Vagina (tissue), 2 donors: ENCODE measurements at regions not wholly inside any gene's neighbourhood (a gene's known extent, or its start where the extent isn't known, plus 50 kb on each side); places are given as distances from the start of the nearest gene placed in this dataset.

Experiments used
- DNase-seq, 2 donors: peaks; one replicate each; pipeline ENCODE4 v3.0.0-alpha.2; 2017; ENCODE audit errors: extremely low spot score in 2 of 2
- H3K27ac ChIP-seq: fragments of 200-600 bp; sonication (generic); one replicate; pipeline ENCODE4 v1.5.1; 2019
- H3K27me3 ChIP-seq: fragments of 200-600 bp; sonication (generic); one replicate; pipeline ENCODE4 v1.5.1; 2019
- H3K36me3 ChIP-seq, 2 donors: fragments of 200-600 bp; sonication (generic); one replicate each; pipeline ENCODE4 v1.5.1; 2017 to 2019
- H3K4me1 ChIP-seq: fragments of 200-600 bp; sonication (generic); one replicate; pipeline ENCODE4 v1.5.1; 2019
- H3K4me3 ChIP-seq, 2 donors: fragments of 200-600 bp; sonication (generic); 1 replicate in 1 of 2; 2 replicates in 1 of 2; pipeline ENCODE4 v1.5.1; 2016 to 2019
- H3K9me3 ChIP-seq: fragments of 200-600 bp; sonication (generic); one replicate; pipeline ENCODE4 v1.5.1; 2019
- POLR2A ChIP-seq, 2 donors: fragments of 450-650 bp; IDR thresholded peaks; one replicate each; pipeline ENCODE4 v1.6.1; 2017; ENCODE audit warnings: antibody characterized with exemption in 2 of 2, mild to moderate bottlenecking in 2 of 2, moderate library complexity in 2 of 2
- POLR2AphosphoS5 ChIP-seq, 2 donors: sonication (generic); formaldehyde crosslinking; IDR thresholded peaks; one replicate each; pipeline ENCODE4 v1.9.0; 2017; ENCODE audit warnings: antibody characterized with exemption in 2 of 2, mild to moderate bottlenecking in 2 of 2, low read depth in 1 of 2; ENCODE audit not compliant: insufficient read depth in 1 of 2
- intact Hi-C: fragments of 100-400 bp; cut with DNase I; formaldehyde crosslinking; loops from one replicate; pipeline ENCODE4 v1.15.1; 2023
- TF ChIP-seq, protein P1 (sequence below), 3 experiments: fragments of 450-650 bp in 2 of 3; fragments of 200-600 bp in 1 of 3; sonication (generic) in 1 of 3; IDR thresholded peaks; one replicate each; pipeline ENCODE4 v1.5.1; 2017 to 2019; ENCODE audit warnings: antibody characterized with exemption in 3 of 3, mild to moderate bottlenecking in 2 of 3, moderate library complexity in 2 of 3

DNA sequence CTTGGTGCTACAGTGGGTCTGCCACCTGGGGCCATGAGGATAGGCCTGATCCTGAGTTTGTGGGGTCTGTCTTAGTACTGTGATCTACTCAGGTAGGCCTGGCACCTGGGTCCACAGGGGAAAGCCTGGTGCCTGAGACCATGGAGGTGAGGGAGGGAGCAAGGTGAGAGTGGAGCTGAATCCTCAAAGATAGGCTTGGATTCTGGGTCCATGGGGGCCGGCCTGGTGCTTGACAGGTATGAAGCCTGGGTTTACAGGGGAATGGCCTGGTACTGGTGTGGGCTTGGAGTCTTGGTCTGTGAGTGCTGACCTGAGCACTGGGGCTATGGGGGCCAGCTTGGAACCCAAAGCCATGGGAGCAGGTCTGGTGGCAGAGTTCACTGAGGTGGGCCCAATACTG, 439.2 kb upstream of the SMARCA2 start:
- Histone ChIP-seq H3K9me3 (no peaks in the 10 kb centered on the region), H3K27ac (no peak overlapping the region), H3K36me3 (no peaks in the 10 kb centered on the region), H3K4me1 (no peaks in the 10 kb centered on the region), H3K4me3 (no peak overlapping the region), H3K27me3 (no peaks in the 10 kb centered on the region)
- intact Hi-C loops = no loop called here
- no peak for DNase-seq
- TF ChIP-seq, protein P1, sequence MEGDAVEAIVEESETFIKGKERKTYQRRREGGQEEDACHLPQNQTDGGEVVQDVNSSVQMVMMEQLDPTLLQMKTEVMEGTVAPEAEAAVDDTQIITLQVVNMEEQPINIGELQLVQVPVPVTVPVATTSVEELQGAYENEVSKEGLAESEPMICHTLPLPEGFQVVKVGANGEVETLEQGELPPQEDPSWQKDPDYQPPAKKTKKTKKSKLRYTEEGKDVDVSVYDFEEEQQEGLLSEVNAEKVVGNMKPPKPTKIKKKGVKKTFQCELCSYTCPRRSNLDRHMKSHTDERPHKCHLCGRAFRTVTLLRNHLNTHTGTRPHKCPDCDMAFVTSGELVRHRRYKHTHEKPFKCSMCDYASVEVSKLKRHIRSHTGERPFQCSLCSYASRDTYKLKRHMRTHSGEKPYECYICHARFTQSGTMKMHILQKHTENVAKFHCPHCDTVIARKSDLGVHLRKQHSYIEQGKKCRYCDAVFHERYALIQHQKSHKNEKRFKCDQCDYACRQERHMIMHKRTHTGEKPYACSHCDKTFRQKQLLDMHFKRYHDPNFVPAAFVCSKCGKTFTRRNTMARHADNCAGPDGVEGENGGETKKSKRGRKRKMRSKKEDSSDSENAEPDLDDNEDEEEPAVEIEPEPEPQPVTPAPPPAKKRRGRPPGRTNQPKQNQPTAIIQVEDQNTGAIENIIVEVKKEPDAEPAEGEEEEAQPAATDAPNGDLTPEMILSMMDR (IDR thresholded peaks at IDR 0.05) = no peak
- TF ChIP-seq POLR2A (IDR thresholded peaks at IDR 0.05) = no peak
- no peak for TF ChIP-seq POLR2AphosphoS5 (IDR thresholded peaks at IDR 0.05; ENCODE audit: insufficient read depth in 1 of 2, low read depth in 1 of 2)

DNA sequence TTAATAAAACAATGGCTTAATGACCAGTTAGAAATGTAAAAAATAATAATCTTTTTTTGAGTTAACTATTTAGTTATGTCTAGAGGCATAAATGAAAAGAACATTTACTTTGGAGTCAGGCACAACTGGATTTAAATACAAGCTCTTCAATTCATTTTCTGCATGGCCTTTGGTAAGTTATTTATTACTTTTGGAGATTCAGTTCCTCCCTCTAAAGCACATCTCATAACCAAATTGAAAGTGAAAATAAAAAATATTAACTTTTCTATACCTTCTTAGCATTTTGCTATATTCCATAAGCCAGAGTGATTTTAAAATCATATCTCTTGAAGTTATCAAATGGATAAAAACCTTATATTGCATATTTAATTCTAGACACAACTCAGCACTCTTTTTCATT, 434.9 kb upstream of the SMARCA2 start:
- no peaks in the 10 kb centered on the region for H3K36me3 ChIP-seq
- no peaks in the 10 kb centered on the region for H3K9me3 ChIP-seq
- no peak for DNase-seq
- no peak overlapping the region for H3K4me3 ChIP-seq
- intact Hi-C loops = no loop called here
- no peak for TF ChIP-seq POLR2AphosphoS5 (IDR thresholded peaks at IDR 0.05; ENCODE audit: insufficient read depth in 1 of 2, low read depth in 1 of 2)
- no peak for TF ChIP-seq POLR2A (IDR thresholded peaks at IDR 0.05)
- TF ChIP-seq, protein P1 (IDR thresholded peaks at IDR 0.05) = no peak
- no peak overlapping the region for H3K27ac ChIP-seq
- H3K4me1 ChIP-seq = no peaks in the 10 kb centered on the region
- no peaks in the 10 kb centered on the region for H3K27me3 ChIP-seq

DNA sequence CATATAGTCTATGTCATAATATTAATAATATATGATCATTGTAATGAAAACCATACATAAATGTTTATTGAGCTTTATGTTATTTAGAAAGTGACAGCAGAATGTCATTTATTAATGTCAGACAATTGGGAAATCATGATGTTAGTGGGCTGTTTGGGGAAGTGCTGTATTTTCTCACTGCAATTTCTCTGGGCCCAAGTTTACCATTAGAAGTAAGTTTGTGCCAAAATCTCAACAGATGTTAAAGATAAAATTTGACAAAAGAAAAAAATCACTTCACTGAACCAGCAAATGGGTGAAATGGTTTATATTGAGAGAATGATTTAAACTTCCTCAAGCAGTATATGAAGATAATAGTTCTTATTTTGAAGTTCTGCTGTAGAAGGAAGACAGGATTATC, 433.2 kb upstream of the SMARCA2 start:
- H3K4me1 ChIP-seq = no peaks in the 10 kb centered on the region
- H3K4me3 ChIP-seq = no peak overlapping the region
- no peaks in the 10 kb centered on the region for H3K9me3 ChIP-seq
- intact Hi-C loops = no loop called here
- no peaks in the 10 kb centered on the region for H3K36me3 ChIP-seq
- H3K27me3 ChIP-seq = no peaks in the 10 kb centered on the region
- no peak for DNase-seq
- no peak overlapping the region for H3K27ac ChIP-seq
- no peak for TF ChIP-seq POLR2A (IDR thresholded peaks at IDR 0.05)
- TF ChIP-seq, protein P1 (IDR thresholded peaks at IDR 0.05) = no peak
- TF ChIP-seq POLR2AphosphoS5 (IDR thresholded peaks at IDR 0.05; ENCODE audit: insufficient read depth in 1 of 2, low read depth in 1 of 2) = no peak

DNA sequence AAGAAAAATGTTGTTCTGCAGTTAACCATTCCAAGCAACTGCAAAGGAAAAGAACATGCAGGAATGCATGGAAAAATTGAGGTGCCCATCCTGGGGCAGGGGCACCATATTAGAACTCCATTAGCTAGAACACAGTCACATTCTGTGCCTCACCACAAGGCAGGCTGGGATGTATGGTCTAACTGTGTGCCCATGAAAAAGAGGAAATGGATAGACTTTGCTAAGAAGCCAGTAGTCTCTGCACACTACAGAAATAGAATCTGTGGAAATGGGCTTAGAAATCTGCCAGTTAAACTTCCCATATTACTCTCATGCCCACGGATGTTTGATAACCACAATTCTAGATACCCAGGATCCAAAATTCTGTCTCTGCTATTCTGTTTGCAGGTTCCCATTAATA, 423.8 kb upstream of the SMARCA2 start:
- TF ChIP-seq, protein P1 (IDR thresholded peaks at IDR 0.05) = no peak
- TF ChIP-seq POLR2A (IDR thresholded peaks at IDR 0.05) = no peak
- TF ChIP-seq POLR2AphosphoS5 (IDR thresholded peaks at IDR 0.05; ENCODE audit: insufficient read depth in 1 of 2, low read depth in 1 of 2) = no peak
- DNase-seq = no peak
- H3K4me1 ChIP-seq = no peaks in the 10 kb centered on the region
- no peaks in the 10 kb centered on the region for H3K9me3 ChIP-seq
- no peak overlapping the region for H3K4me3 ChIP-seq
- H3K36me3 ChIP-seq = no peaks in the 10 kb centered on the region
- no peak overlapping the region for H3K27ac ChIP-seq
- H3K27me3 ChIP-seq = no peaks in the 10 kb centered on the region
- intact Hi-C loops = no loop called here

DNA sequence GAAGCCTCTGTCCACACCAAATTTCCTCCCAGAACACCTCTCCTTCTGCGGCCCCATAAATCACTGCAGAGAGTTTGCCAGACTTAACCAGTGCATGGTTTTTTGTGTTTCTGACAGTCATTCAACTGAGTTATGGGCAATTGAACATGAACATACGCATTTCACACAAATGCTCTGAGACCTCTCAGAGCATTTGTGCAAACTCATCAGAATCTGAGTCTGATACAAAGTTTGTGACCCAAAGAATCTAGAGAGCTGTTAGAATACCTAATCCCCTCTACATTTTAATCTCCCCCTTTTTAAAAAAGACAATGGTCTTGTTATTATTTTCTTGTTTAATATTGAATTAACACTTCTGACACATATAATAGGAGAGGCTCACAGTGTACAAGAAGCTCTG, 416.9 kb upstream of the SMARCA2 start:
- intact Hi-C loops = no loop called here
- no peak for DNase-seq
- Histone ChIP-seq H3K36me3 (no peaks in the 10 kb centered on the region), H3K27ac (no peak overlapping the region), H3K4me3 (no peak overlapping the region), H3K4me1 (no peaks in the 10 kb centered on the region), H3K27me3 (no peaks in the 10 kb centered on the region), H3K9me3 (no peaks in the 10 kb centered on the region)
- TF ChIP-seq, protein P1 (IDR thresholded peaks at IDR 0.05) = no peak
